ENCODE measurements at regions not wholly inside any gene's neighbourhood (a gene's known extent, or its start where the extent isn't known, plus 50 kb on each side); places are given as distances from the start of the nearest gene placed in this dataset.
A peak's percentile ranks its signal among the peaks of the same experiment; 100 is the strongest.

- H3K9me3 ChIP-seq (replicated peaks): peaks cover 7% of the 10 kb centered on the region; the same call in 1 of the 2 replicates
- H3K36me3 ChIP-seq: no peaks in the 10 kb centered on the region
- DNase-seq (ENCODE audit: low read depth in 1 of 2, low spot score in 2 of 2): peak in 1 of 2 experiments; percentile 33
- no peaks in the 10 kb centered on the region for H3K27me3 ChIP-seq (replicated peaks)
- no peak overlapping the region for H3K4me3 ChIP-seq
- H3K4me1 ChIP-seq (replicated peaks): no peaks in the 10 kb centered on the region
- no peak overlapping the region for H3K27ac ChIP-seq
Measured at GRCh38 chr6:170174771-170175643, 115.9 kb downstream of the DLL1 start.

DNA sequence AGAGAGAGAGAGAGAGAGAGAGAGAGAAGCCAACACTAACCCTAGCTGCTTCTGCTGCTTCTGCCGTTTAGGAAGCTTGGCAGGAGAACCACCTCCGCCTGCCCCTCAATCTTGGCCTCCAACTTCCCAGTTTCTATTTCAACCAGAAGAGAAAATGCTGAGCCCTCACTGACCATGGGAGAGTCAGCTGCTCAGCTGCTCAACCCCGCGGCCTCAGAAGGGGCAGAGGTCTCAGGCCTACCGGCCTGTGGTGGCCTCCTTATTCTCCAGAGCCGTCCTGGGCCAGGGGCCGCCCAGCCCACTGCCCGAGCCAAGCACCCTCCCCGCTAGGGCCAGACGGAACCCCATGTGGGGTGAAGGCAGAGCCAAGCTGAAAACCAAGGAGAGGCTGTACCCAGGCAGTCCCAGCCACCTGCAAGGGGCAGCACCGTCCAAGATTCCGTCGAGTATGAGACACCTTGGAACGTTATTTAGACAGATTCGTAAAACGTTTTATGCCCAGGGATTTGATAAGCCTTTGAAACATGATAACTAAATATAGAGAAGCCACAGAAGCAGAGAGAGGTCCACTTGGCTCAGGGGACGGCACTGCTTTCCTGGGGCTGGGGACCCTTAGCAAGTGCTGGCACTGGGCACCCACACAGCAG lies 116.6 kb downstream of the DLL1 start:
- DNase-seq (ENCODE audit: low read depth in 1 of 2, low spot score in 2 of 2): peak in 1 of 2 experiments; percentile 22
- Histone ChIP-seq H3K27ac (no peak overlapping the region), H3K27me3 (replicated peaks) (no peaks in the 10 kb centered on the region), H3K4me1 (replicated peaks) (no peaks in the 10 kb centered on the region), H3K36me3 (no peaks in the 10 kb centered on the region), H3K4me3 (no peak overlapping the region), H3K9me3 (replicated peaks) (peaks cover 7% of the 10 kb centered on the region; the same call in 1 of the 2 replicates)

DNA sequence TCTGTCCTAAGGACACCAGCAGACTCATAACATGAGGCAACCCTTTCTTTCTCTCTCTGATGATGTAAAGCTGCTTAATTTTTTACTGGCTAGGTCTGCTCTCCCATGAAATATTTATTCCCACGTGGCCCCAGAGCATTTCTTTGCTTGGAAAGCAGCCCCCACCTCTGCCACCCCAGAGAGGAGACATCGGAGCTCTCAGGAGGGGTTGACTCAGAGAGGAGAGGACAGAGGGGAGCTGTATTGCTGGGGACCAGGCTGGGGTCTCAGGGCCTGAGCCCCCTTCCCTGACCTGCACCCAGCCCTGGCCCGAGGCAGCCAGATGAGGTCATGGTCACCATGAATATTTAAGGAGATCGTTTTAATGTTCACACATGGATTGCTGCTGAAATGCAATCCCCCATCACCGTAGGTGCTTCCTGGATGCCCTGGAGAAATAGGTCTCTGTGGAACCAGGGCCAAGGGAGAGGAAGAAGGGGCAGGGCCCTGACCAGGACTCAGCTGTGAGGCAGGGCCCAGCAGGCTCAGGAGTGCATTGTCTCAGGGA lies 117.5 kb downstream of the DLL1 start:
- Histone ChIP-seq H3K27me3 (replicated peaks) (no peaks in the 10 kb centered on the region), H3K36me3 (no peaks in the 10 kb centered on the region), H3K4me3 (no peak overlapping the region), H3K9me3 (replicated peaks) (peaks cover 7% of the 10 kb centered on the region; the same call in 1 of the 2 replicates), H3K4me1 (replicated peaks) (no peaks in the 10 kb centered on the region), H3K27ac (no peak overlapping the region)
- peak in 1 of 2 experiments; percentile 20 for DNase-seq (ENCODE audit: low read depth in 1 of 2, low spot score in 2 of 2)

- Histone ChIP-seq H3K27ac (no peak overlapping the region), H3K27me3 (replicated peaks) (no peaks in the 10 kb centered on the region), H3K36me3 (no peaks in the 10 kb centered on the region), H3K4me3 (no peak overlapping the region), H3K4me1 (replicated peaks) (no peaks in the 10 kb centered on the region), H3K9me3 (replicated peaks) (peaks cover 7% of the 10 kb centered on the region)
- DNase-seq (ENCODE audit: low read depth in 1 of 2, low spot score in 2 of 2): peak in 1 of 2 experiments; percentile 28
Measured at GRCh38 chr6:170172825-170173256, 118.0 kb downstream of the DLL1 start.

DNA sequence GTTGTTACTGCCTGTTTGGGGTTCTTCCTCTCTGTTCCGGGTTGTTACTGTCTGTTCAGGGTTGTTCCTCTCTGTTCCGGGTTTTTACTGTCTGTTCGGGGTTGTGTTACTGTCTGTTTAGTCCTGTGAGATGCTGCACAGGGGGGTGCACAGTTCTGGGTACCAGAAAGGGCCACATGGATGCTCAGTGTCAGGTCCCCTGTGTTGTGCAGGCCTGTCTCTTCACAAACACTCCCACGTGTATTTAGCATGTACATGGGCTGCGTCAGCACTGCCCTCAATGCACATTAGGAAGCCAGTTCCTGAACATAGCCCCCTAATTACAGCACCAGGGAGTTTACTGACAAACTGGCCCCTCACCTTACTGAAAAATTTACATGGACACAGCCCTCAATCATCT lies 118.5 kb downstream of the DLL1 start:
- Histone ChIP-seq H3K4me3 (no peak overlapping the region), H3K27me3 (replicated peaks) (no peaks in the 10 kb centered on the region), H3K27ac (no peak overlapping the region), H3K36me3 (no peaks in the 10 kb centered on the region), H3K9me3 (replicated peaks) (peaks cover 7% of the 10 kb centered on the region), H3K4me1 (replicated peaks) (no peaks in the 10 kb centered on the region)
- DNase-seq (ENCODE audit: low read depth in 1 of 2, low spot score in 2 of 2): peak in 1 of 2 experiments; percentile 13

- Histone ChIP-seq H3K9me3 (replicated peaks) (peaks cover 20% of the 10 kb centered on the region), H3K27me3 (replicated peaks) (no peaks in the 10 kb centered on the region), H3K27ac (no peak overlapping the region), H3K36me3 (no peaks in the 10 kb centered on the region), H3K4me1 (replicated peaks) (no peaks in the 10 kb centered on the region), H3K4me3 (no peak overlapping the region)
- DNase-seq (ENCODE audit: low read depth in 1 of 2, low spot score in 2 of 2): no peak
Measured at GRCh38 chr6:170167657-170168159, 123.2 kb downstream of the DLL1 start.

GRCh38 chr6:170166511-170167122 lies 124.3 kb downstream of the DLL1 start:
- no peaks in the 10 kb centered on the region for H3K36me3 ChIP-seq
- peaks cover 20% of the 10 kb centered on the region for H3K9me3 ChIP-seq (replicated peaks)
- H3K27ac ChIP-seq: no peak overlapping the region
- H3K4me3 ChIP-seq: no peak overlapping the region
- DNase-seq (ENCODE audit: low read depth in 1 of 2, low spot score in 2 of 2): no peak
- no peaks in the 10 kb centered on the region for H3K4me1 ChIP-seq (replicated peaks)
- no peaks in the 10 kb centered on the region for H3K27me3 ChIP-seq (replicated peaks)

GRCh38 chr6:170165471-170166117 lies 125.3 kb downstream of the DLL1 start:
- H3K27ac ChIP-seq: no peak overlapping the region
- no peak overlapping the region for H3K4me3 ChIP-seq
- no peaks in the 10 kb centered on the region for H3K36me3 ChIP-seq
- peaks cover 20% of the 10 kb centered on the region for H3K9me3 ChIP-seq (replicated peaks)
- no peak for DNase-seq (ENCODE audit: low read depth in 1 of 2, low spot score in 2 of 2)
- no peaks in the 10 kb centered on the region for H3K4me1 ChIP-seq (replicated peaks)
- no peaks in the 10 kb centered on the region for H3K27me3 ChIP-seq (replicated peaks)

- peaks cover 20% of the 10 kb centered on the region for H3K9me3 ChIP-seq (replicated peaks)
- H3K27ac ChIP-seq: no peak overlapping the region
- H3K36me3 ChIP-seq: no peaks in the 10 kb centered on the region
- H3K4me3 ChIP-seq: no peak overlapping the region
- H3K4me1 ChIP-seq (replicated peaks): no peaks in the 10 kb centered on the region
- DNase-seq (ENCODE audit: low read depth in 1 of 2, low spot score in 2 of 2): no peak
- H3K27me3 ChIP-seq (replicated peaks): no peaks in the 10 kb centered on the region
Measured at GRCh38 chr6:170165085-170165470, 125.8 kb downstream of the DLL1 start.

GRCh38 chr6:170164271-170164900 lies 126.5 kb downstream of the DLL1 start:
- H3K36me3 ChIP-seq: no peaks in the 10 kb centered on the region
- no peaks in the 10 kb centered on the region for H3K27me3 ChIP-seq (replicated peaks)
- no peak overlapping the region for H3K4me3 ChIP-seq
- H3K4me1 ChIP-seq (replicated peaks): no peaks in the 10 kb centered on the region
- H3K9me3 ChIP-seq (replicated peaks): peaks cover 24% of the 10 kb centered on the region
- no peak overlapping the region for H3K27ac ChIP-seq
- DNase-seq (ENCODE audit: low read depth in 1 of 2, low spot score in 2 of 2): no peak

GRCh38 chr6:170163405-170164170 lies 127.3 kb downstream of the DLL1 start:
- no peak overlapping the region for H3K4me3 ChIP-seq
- peaks cover 27% of the 10 kb centered on the region for H3K9me3 ChIP-seq (replicated peaks)
- H3K4me1 ChIP-seq (replicated peaks): no peaks in the 10 kb centered on the region
- H3K27me3 ChIP-seq (replicated peaks): no peaks in the 10 kb centered on the region
- no peaks in the 10 kb centered on the region for H3K36me3 ChIP-seq
- DNase-seq (ENCODE audit: low read depth in 1 of 2, low spot score in 2 of 2): no peak
- no peak overlapping the region for H3K27ac ChIP-seq

DNA sequence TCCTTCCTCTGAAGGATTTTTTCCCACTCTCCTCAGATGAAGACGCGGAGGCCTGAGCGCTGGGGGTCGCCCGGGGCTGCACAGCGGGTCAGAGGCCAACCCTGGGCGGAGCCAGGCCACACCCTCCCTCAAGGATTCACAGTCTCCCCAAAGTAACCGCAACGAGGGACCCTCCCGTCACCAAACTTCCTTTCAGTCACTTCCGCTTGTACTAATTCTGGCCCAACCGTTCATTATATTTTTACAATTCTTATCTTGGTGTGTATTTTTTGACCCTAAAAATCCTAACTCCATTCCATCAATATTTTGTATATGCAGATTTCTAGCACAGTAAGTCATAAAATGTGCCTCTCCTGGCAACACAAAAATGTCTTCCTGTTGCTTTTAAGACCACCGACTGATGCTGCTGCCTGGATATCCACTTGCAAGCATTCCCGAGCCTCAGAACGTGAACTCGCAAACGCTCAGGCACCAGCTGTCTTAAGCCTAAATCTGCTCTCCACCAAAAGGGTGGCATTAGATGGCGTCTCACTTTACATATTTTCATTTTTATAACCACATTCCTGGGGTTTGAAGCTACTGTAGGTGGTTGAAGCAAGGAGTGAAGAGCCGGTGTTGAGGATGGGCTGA lies 128.0 kb downstream of the DLL1 start:
- DNase-seq (ENCODE audit: low read depth in 1 of 2, low spot score in 2 of 2): no peak
- no peaks in the 10 kb centered on the region for H3K27me3 ChIP-seq (replicated peaks)
- H3K27ac ChIP-seq: no peak overlapping the region
- no peak overlapping the region for H3K4me3 ChIP-seq
- no peaks in the 10 kb centered on the region for H3K36me3 ChIP-seq
- H3K9me3 ChIP-seq (replicated peaks): peaks cover 27% of the 10 kb centered on the region
- no peaks in the 10 kb centered on the region for H3K4me1 ChIP-seq (replicated peaks)
